AG20443 (cell line): ENCODE measurements at regions not wholly inside any gene's neighbourhood (a gene's known extent, or its start where the extent isn't known, plus 50 kb on each side); places are given as distances from the start of the nearest gene placed in this dataset.

Experiments used
- DNase-seq: peaks from one replicate; pipeline ENCODE4 v3.0.0; 2012; ENCODE audit warnings: low spot score, mixed read lengths

- no peak for DNase-seq
Observed at GRCh38 chr3:24641628-24642027, 147.0 kb upstream of the THRB start.

GRCh38 chr3:24645047-24645446, 150.4 kb upstream of the THRB start:
- no peak for DNase-seq

- DNase-seq: no peak
Observed at GRCh38 chr3:24646790-24647189, 152.1 kb upstream of the THRB start.

- DNase-seq: no peak
Observed at GRCh38 chr3:24648063-24648462, 153.4 kb upstream of the THRB start.

- no peak for DNase-seq
Observed at GRCh38 chr3:24650839-24651238, 156.2 kb upstream of the THRB start.

GRCh38 chr3:24657870-24658510, 163.3 kb upstream of the THRB start:
- DNase-seq: no peak

GRCh38 chr3:24661175-24661584, 166.5 kb upstream of the THRB start:
- DNase-seq: no peak

- no peak for DNase-seq
Observed at GRCh38 chr3:24662449-24663345, 168.0 kb upstream of the THRB start.

- no peak for DNase-seq
Observed at GRCh38 chr3:24663406-24663805, 168.8 kb upstream of the THRB start.

- DNase-seq: no peak
Observed at GRCh38 chr3:24668039-24668438, 173.4 kb upstream of the THRB start.

- no peak for DNase-seq
Observed at GRCh38 chr3:24670871-24671270, 176.2 kb upstream of the THRB start.

GRCh38 chr3:24673596-24673995, 178.9 kb upstream of the THRB start:
- DNase-seq: no peak

GRCh38 chr3:24674261-24674660, 179.6 kb upstream of the THRB start:
- DNase-seq: no peak

- DNase-seq: peak; percentile 23
Observed at GRCh38 chr3:24678021-24678420, 183.4 kb upstream of the THRB start.

- DNase-seq: peak; percentile 66
Observed at GRCh38 chr3:24678421-24678865, 183.8 kb upstream of the THRB start.

GRCh38 chr3:24679429-24679828, 184.8 kb upstream of the THRB start:
- no peak for DNase-seq

GRCh38 chr3:24680214-24680967, 185.7 kb upstream of the THRB start:
- peak; percentile 34 for DNase-seq

GRCh38 chr3:24682141-24682547, 187.5 kb upstream of the THRB start:
- peak; percentile 67 for DNase-seq

GRCh38 chr3:24683090-24683489, 188.4 kb upstream of the THRB start:
- DNase-seq: no peak

- DNase-seq: peak; percentile 60
Observed at GRCh38 chr3:24683633-24684384, 189.2 kb upstream of the THRB start.

GRCh38 chr3:24684506-24685023, 189.9 kb upstream of the THRB start:
- no peak for DNase-seq

- peak; percentile 74 for DNase-seq
Observed at GRCh38 chr3:24686808-24687207, 192.2 kb upstream of the THRB start.
